Keratinocyte (primary cell): ENCODE measurements at regions not wholly inside any gene's neighbourhood (a gene's known extent, or its start where the extent isn't known, plus 50 kb on each side); places are given as distances from the start of the nearest gene placed in this dataset.

Experiments
- DNase-seq: peaks from one replicate; pipeline ENCODE4 v3.0.0-alpha.2; 2011; ENCODE audit warnings: low read depth, missing footprints, low spot score
- FAIRE-seq: peaks from 2 replicates; lab custom pipeline; 2011; peaks lifted over from hg19 to GRCh38; lab: Jason Lieb, UNC
- H2AFZ ChIP-seq: 2 replicates; pipeline ENCODE4 v1.6.0; 2012; ENCODE audit warnings: low read length, control low read depth, inconsistent platforms; ENCODE audit not compliant: control insufficient read depth
- H3K27ac ChIP-seq: 2 replicates; pipeline ENCODE4 v1.5.1; 2011; ENCODE audit warnings: low read length; ENCODE audit not compliant: control insufficient read depth, insufficient read depth
- H3K27me3 ChIP-seq: 3 replicates; pipeline ENCODE4 v1.6.0; 2011; ENCODE audit warnings: low read length; ENCODE audit not compliant: control insufficient read depth, insufficient read depth; ENCODE audit errors: extremely low read depth
- H3K36me3 ChIP-seq, 2 experiments: 2 replicates in 1 of 2; 3 replicates in 1 of 2; pipeline ENCODE4 v1.5.1; 2011; ENCODE audit warnings: low read length in 2 of 2, mild to moderate bottlenecking in 1 of 2; ENCODE audit not compliant: control insufficient read depth in 2 of 2, insufficient read depth in 2 of 2; ENCODE audit errors: extremely low read depth in 1 of 2
- H3K4me1 ChIP-seq: 3 replicates; pipeline ENCODE4 v1.5.1; 2011; ENCODE audit warnings: low read length; ENCODE audit not compliant: control insufficient read depth, insufficient read depth; ENCODE audit errors: extremely low read depth
- H3K4me2 ChIP-seq: 3 replicates; pipeline ENCODE4 v1.6.0; 2011; ENCODE audit warnings: low read depth, low read length; ENCODE audit not compliant: control insufficient read depth, insufficient read depth; ENCODE audit errors: extremely low read depth
- H3K4me3 ChIP-seq, 3 experiments: fragments of 200-600 bp in 1 of 3; sonication (generic) in 1 of 3; 2 replicates in 2 of 3; 3 replicates in 1 of 3; pipeline ENCODE4 v1.5.1; 2011 to 2016; ENCODE audit warnings: low read length in 3 of 3, mild to moderate bottlenecking in 3 of 3, control low read depth in 2 of 3, inconsistent platforms in 1 of 3, low read depth in 1 of 3, mixed read lengths in 1 of 3, mixed run types in 1 of 3, moderate library complexity in 1 of 3; ENCODE audit not compliant: control insufficient read depth in 2 of 3, insufficient read depth in 2 of 3; ENCODE audit errors: extremely low read depth in 1 of 3
- H3K79me2 ChIP-seq: 2 replicates; pipeline ENCODE4 v1.6.0; 2012; ENCODE audit warnings: low read length; ENCODE audit not compliant: control insufficient read depth, insufficient read depth
- H3K9ac ChIP-seq: 3 replicates; pipeline ENCODE4 v1.6.0; 2011; ENCODE audit warnings: low read length; ENCODE audit not compliant: control insufficient read depth, insufficient read depth; ENCODE audit errors: extremely low read depth
- H3K9me1 ChIP-seq: 3 replicates; pipeline ENCODE4 v1.6.0; 2011; ENCODE audit warnings: low read length; ENCODE audit not compliant: control insufficient read depth, insufficient read depth; ENCODE audit errors: extremely low read depth
- H3K9me3 ChIP-seq: 2 replicates; pipeline ENCODE4 v1.5.1; 2012; ENCODE audit warnings: low read depth, low read length; ENCODE audit not compliant: control insufficient read depth
- H4K20me1 ChIP-seq: 3 replicates; pipeline ENCODE4 v1.6.0; 2011; ENCODE audit warnings: low read length; ENCODE audit not compliant: control insufficient read depth, insufficient read depth; ENCODE audit errors: extremely low read depth
- EZH2 ChIP-seq: IDR thresholded peaks from one replicate; pipeline ENCODE4 v1.6.1; 2012; ENCODE audit warnings: inconsistent platforms, mild to moderate bottlenecking, low read length, moderate library complexity
- dilution Hi-C: fragments of 300-500 bp; cut with MboI; formaldehyde crosslinking; loops from one replicate; pipeline ENCODE4 v1.7.0; 2020; ENCODE audit warnings: low sequenced_read_pairs; ENCODE audit not compliant: extremely low pct_ligation_motif_present
- TF ChIP-seq, protein P1 (sequence below), 3 experiments: IDR thresholded peaks in 1 of 3; conservative IDR thresholded peaks in 1 of 3; optimal IDR thresholded peaks in 1 of 3; 2 replicates in 2 of 3; 3 replicates in 1 of 3; pipeline versions ENCODE3 to v1.5.1; 2011; ENCODE audit warnings: low read length in 3 of 3, mild to moderate bottlenecking in 3 of 3, moderate library complexity in 2 of 3, control low read depth in 1 of 3, inconsistent platforms in 1 of 3; ENCODE audit not compliant: insufficient read depth in 2 of 3; ENCODE audit errors: extremely low read depth in 1 of 3

DNA sequence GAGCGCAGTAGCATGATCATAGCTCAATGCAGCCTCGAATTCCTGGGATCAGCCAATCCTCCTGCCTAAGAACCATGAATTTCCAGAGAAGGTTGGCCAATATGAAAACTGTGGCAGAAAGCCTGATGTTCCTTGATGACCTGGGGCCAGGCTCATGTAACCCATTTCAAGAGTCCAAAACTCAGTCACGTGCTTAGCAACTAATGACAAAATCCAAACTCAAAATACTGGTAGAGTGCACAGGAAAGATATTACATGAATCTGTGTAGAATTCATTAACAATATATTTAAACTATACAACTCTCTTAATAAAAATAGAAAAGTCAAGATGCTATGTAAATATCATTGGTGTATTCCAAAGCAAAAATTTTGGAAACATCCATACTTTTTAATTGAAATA is 265.7 kb upstream of the NDST3 start:
- no peak overlapping the region for H3K4me3 ChIP-seq
- dilution Hi-C loops, result no loop called here
- no peaks in the 10 kb centered on the region for H3K79me2 ChIP-seq
- TF ChIP-seq, protein P1, sequence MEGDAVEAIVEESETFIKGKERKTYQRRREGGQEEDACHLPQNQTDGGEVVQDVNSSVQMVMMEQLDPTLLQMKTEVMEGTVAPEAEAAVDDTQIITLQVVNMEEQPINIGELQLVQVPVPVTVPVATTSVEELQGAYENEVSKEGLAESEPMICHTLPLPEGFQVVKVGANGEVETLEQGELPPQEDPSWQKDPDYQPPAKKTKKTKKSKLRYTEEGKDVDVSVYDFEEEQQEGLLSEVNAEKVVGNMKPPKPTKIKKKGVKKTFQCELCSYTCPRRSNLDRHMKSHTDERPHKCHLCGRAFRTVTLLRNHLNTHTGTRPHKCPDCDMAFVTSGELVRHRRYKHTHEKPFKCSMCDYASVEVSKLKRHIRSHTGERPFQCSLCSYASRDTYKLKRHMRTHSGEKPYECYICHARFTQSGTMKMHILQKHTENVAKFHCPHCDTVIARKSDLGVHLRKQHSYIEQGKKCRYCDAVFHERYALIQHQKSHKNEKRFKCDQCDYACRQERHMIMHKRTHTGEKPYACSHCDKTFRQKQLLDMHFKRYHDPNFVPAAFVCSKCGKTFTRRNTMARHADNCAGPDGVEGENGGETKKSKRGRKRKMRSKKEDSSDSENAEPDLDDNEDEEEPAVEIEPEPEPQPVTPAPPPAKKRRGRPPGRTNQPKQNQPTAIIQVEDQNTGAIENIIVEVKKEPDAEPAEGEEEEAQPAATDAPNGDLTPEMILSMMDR (optimal IDR thresholded peaks at IDR 0.05 in 1 of 3, IDR thresholded peaks at IDR 0.05 in 1 of 3, conservative IDR thresholded peaks at IDR 0.05 in 1 of 3; ENCODE audit: extremely low read depth in 1 of 3, insufficient read depth in 2 of 3, low read length in 3 of 3), result no peak
- no peak for TF ChIP-seq EZH2
- DNase-seq (no peak), FAIRE-seq (no peak)
- H3K4me2 ChIP-seq, result no peak overlapping the region
- H3K9me3 ChIP-seq, result no peaks in the 10 kb centered on the region
- H3K36me3 ChIP-seq, result no peaks in the 10 kb centered on the region
- no peak overlapping the region for H3K27ac ChIP-seq
- no peaks in the 10 kb centered on the region for H4K20me1 ChIP-seq
- no peaks in the 10 kb centered on the region for H3K27me3 ChIP-seq
- no peak overlapping the region for H3K9ac ChIP-seq
- no peaks in the 10 kb centered on the region for H3K4me1 ChIP-seq
- no peak overlapping the region for H2AFZ ChIP-seq
- H3K9me1 ChIP-seq, result no peaks in the 10 kb centered on the region

DNA sequence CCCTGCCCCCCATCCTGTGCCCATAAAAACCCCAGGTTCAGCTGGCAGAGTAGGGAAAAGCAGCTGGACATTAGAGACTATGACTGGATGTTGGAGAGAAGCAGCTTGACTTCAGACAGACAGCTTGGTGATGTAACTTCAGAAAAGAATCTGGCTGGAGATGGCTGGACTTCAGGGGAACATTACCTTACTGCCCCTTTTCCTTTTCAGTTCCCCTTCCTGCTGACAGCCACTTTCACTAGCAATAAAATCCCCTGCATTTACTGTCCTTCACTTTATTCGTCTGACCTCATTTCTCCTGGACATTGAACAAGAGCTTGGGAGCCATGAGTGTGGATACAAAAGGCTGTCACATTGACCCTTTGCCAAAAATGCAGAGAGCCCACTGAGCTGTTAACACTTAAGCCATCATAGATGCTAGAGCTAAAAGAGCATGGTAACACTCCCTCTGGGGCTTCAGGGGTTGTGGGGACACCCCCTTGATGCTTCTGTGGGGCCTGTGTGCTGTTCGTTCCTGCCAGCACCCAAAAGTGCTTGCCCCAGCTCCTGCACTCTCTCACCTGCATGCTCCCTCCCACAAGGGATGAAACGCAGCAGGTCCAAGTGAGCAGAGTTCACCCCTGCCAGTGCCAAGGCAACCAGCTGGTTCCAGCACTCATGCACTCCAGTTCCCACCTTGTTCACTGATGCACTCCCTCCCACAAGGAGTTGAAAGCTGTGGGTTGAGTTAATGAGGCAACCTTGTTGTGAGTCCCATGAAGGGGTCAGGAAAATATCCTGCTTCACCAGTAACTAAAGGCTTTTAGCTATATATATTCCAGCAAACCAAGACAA is 263.8 kb upstream of the NDST3 start:
- no peak overlapping the region for H3K4me3 ChIP-seq
- H2AFZ ChIP-seq, result no peak overlapping the region
- TF ChIP-seq, protein P1 (optimal IDR thresholded peaks at IDR 0.05 in 1 of 3, IDR thresholded peaks at IDR 0.05 in 1 of 3, conservative IDR thresholded peaks at IDR 0.05 in 1 of 3; ENCODE audit: extremely low read depth in 1 of 3, insufficient read depth in 2 of 3, low read length in 3 of 3), result no peak
- no peak for TF ChIP-seq EZH2
- no peak overlapping the region for H3K4me2 ChIP-seq
- H3K36me3 ChIP-seq, result no peaks in the 10 kb centered on the region
- no peaks in the 10 kb centered on the region for H3K9me1 ChIP-seq
- no peaks in the 10 kb centered on the region for H3K9me3 ChIP-seq
- no peaks in the 10 kb centered on the region for H3K79me2 ChIP-seq
- H3K27me3 ChIP-seq, result no peaks in the 10 kb centered on the region
- H3K9ac ChIP-seq, result no peak overlapping the region
- FAIRE-seq, result no peak
- H3K4me1 ChIP-seq, result no peaks in the 10 kb centered on the region
- dilution Hi-C loops, result no loop called here
- H4K20me1 ChIP-seq, result no peaks in the 10 kb centered on the region
- no peak for DNase-seq
- no peak overlapping the region for H3K27ac ChIP-seq
